Peyer's patch (tissue), 4 donors: ENCODE measurements at regions not wholly inside any gene's neighbourhood (a gene's known extent, or its start where the extent isn't known, plus 50 kb on each side); places are given as distances from the start of the nearest gene placed in this dataset.

ENCODE experiments used
- DNase-seq, 3 donors: peaks; one replicate each; pipeline ENCODE4 v3.0.0-alpha.2; 2017 to 2019
- H3K27ac ChIP-seq, 4 donors: fragments of 200-600 bp; sonication (generic); one replicate each; pipeline ENCODE4 v1.5.1; 2016 to 2019
- H3K27me3 ChIP-seq, 2 donors: fragments of 200-600 bp; sonication (generic); one replicate each; pipeline ENCODE4 v1.5.1; 2019
- H3K36me3 ChIP-seq, 3 donors: fragments of 200-600 bp; sonication (generic); one replicate each; pipeline ENCODE4 v1.5.1; 2016 to 2019
- H3K4me1 ChIP-seq, 4 donors: fragments of 200-600 bp; sonication (generic); one replicate each; pipeline ENCODE4 v1.5.1; 2016 to 2019
- H3K4me3 ChIP-seq, 4 donors: fragments of 200-600 bp; sonication (generic); 1 replicate in 3 of 4; 2 replicates in 1 of 4; pipeline ENCODE4 v1.5.1; 2016 to 2019; ENCODE audit warnings: mild to moderate bottlenecking in 1 of 4
- H3K9me3 ChIP-seq, 4 donors: fragments of 200-600 bp; sonication (generic); one replicate each; pipeline ENCODE4 v1.5.1; 2016 to 2019; ENCODE audit warnings: mild to moderate bottlenecking in 1 of 4
- CTCF ChIP-seq, 6 experiments: fragments of 450-650 bp in 4 of 6; fragments of 200-600 bp in 2 of 6; sonication (generic) in 1 of 6; IDR thresholded peaks; one replicate each; pipeline ENCODE4 v1.5.1; 2017 to 2019; ENCODE audit warnings: antibody characterized with exemption in 6 of 6, mild to moderate bottlenecking in 3 of 6, moderate library complexity in 1 of 6
- POLR2A ChIP-seq, 2 donors: fragments of 450-650 bp; IDR thresholded peaks; one replicate each; pipeline ENCODE4 v1.5.1; 2017; ENCODE audit warnings: antibody characterized with exemption in 2 of 2, mild to moderate bottlenecking in 2 of 2, moderate library complexity in 2 of 2

- Histone ChIP-seq H3K27ac (no peak overlapping the region), H3K4me3 (no peak overlapping the region), H3K9me3 (no peaks in the 10 kb centered on the region), H3K4me1 (no peaks in the 10 kb centered on the region), H3K36me3 (no peaks in the 10 kb centered on the region), H3K27me3 (no peaks in the 10 kb centered on the region)
- TF ChIP-seq CTCF (IDR thresholded peaks at IDR 0.05) = no peak
- TF ChIP-seq POLR2A (IDR thresholded peaks at IDR 0.05) = no peak
- DNase-seq = no peak
Observed at GRCh38 chr9:73558471-73558870, 406.8 kb downstream of the ANXA1 start.

- Histone ChIP-seq H3K4me1 (no peaks in the 10 kb centered on the region), H3K27ac (no peak overlapping the region), H3K9me3 (no peaks in the 10 kb centered on the region), H3K4me3 (no peak overlapping the region), H3K36me3 (no peaks in the 10 kb centered on the region), H3K27me3 (no peaks in the 10 kb centered on the region)
- DNase-seq = no peak
- TF ChIP-seq CTCF (IDR thresholded peaks at IDR 0.05) = no peak
- TF ChIP-seq POLR2A (IDR thresholded peaks at IDR 0.05) = no peak
Observed at GRCh38 chr9:73565026-73565425, 413.4 kb downstream of the ANXA1 start.

- Histone ChIP-seq H3K27ac (no peak overlapping the region), H3K36me3 (no peaks in the 10 kb centered on the region), H3K9me3 (no peaks in the 10 kb centered on the region), H3K27me3 (no peaks in the 10 kb centered on the region), H3K4me3 (no peak overlapping the region), H3K4me1 (no peaks in the 10 kb centered on the region)
- no peak for DNase-seq
- TF ChIP-seq CTCF (IDR thresholded peaks at IDR 0.05) (no peak), POLR2A (IDR thresholded peaks at IDR 0.05) (no peak)
Observed at GRCh38 chr9:73565833-73566465, 414.3 kb downstream of the ANXA1 start.

GRCh38 chr9:73566627-73567026, 415.0 kb downstream of the ANXA1 start:
- Histone ChIP-seq H3K27ac (no peak overlapping the region), H3K9me3 (no peaks in the 10 kb centered on the region), H3K36me3 (no peaks in the 10 kb centered on the region), H3K27me3 (no peaks in the 10 kb centered on the region), H3K4me3 (no peak overlapping the region), H3K4me1 (no peaks in the 10 kb centered on the region)
- no peak for DNase-seq
- no peak for TF ChIP-seq CTCF (IDR thresholded peaks at IDR 0.05)
- TF ChIP-seq POLR2A (IDR thresholded peaks at IDR 0.05) = no peak

- DNase-seq = no peak
- H3K9me3 ChIP-seq = no peaks in the 10 kb centered on the region
- H3K36me3 ChIP-seq = no peaks in the 10 kb centered on the region
- no peaks in the 10 kb centered on the region for H3K4me1 ChIP-seq
- H3K27ac ChIP-seq = no peak overlapping the region
- H3K4me3 ChIP-seq = no peak overlapping the region
- TF ChIP-seq CTCF (IDR thresholded peaks at IDR 0.05) (no peak), POLR2A (IDR thresholded peaks at IDR 0.05) (no peak)
- no peaks in the 10 kb centered on the region for H3K27me3 ChIP-seq
Observed at GRCh38 chr9:73573235-73573634, 421.6 kb downstream of the ANXA1 start.
